ENCODE measurements at regions not wholly inside any gene's neighbourhood (a gene's known extent, or its start where the extent isn't known, plus 50 kb on each side); places are given as distances from the start of the nearest gene placed in this dataset.
A peak's percentile ranks its signal among the peaks of the same experiment; 100 is the strongest.

GRCh38 chr2:23073056-23073455 lies 311.9 kb upstream of the KLHL29 start:
- DNase-seq: no peak

GRCh38 chr2:23073671-23074070 lies 311.3 kb upstream of the KLHL29 start:
- no peak for DNase-seq

- DNase-seq: no peak
Observed at GRCh38 chr2:23077596-23077995, 307.4 kb upstream of the KLHL29 start.

- DNase-seq: no peak
Observed at GRCh38 chr2:23078784-23079434, 306.1 kb upstream of the KLHL29 start.

GRCh38 chr2:23083966-23084365 lies 301.0 kb upstream of the KLHL29 start:
- no peak for DNase-seq

- DNase-seq: no peak
Observed at GRCh38 chr2:23091019-23091418, 294.0 kb upstream of the KLHL29 start.

- no peak for DNase-seq
Observed at GRCh38 chr2:23091900-23092299, 293.1 kb upstream of the KLHL29 start.

- no peak for DNase-seq
Observed at GRCh38 chr2:23092831-23093230, 292.1 kb upstream of the KLHL29 start.

GRCh38 chr2:23093513-23093912 lies 291.5 kb upstream of the KLHL29 start:
- DNase-seq: peak; percentile 71

- DNase-seq: no peak
Observed at GRCh38 chr2:23096906-23097602, 287.9 kb upstream of the KLHL29 start.

GRCh38 chr2:23100406-23100805 lies 284.6 kb upstream of the KLHL29 start:
- DNase-seq: no peak

- DNase-seq: no peak
Observed at GRCh38 chr2:23106242-23106785, 278.7 kb upstream of the KLHL29 start.

- DNase-seq: peak; percentile 11
Observed at GRCh38 chr2:23107327-23107941, 277.5 kb upstream of the KLHL29 start.

- no peak for DNase-seq
Observed at GRCh38 chr2:23111263-23111662, 273.7 kb upstream of the KLHL29 start.

- DNase-seq: no peak
Observed at GRCh38 chr2:23112517-23112916, 272.5 kb upstream of the KLHL29 start.

GRCh38 chr2:23114299-23114698 lies 270.7 kb upstream of the KLHL29 start:
- no peak for DNase-seq

- DNase-seq: no peak
Observed at GRCh38 chr2:23118313-23118712, 266.7 kb upstream of the KLHL29 start.

GRCh38 chr2:23118894-23119293 lies 266.1 kb upstream of the KLHL29 start:
- DNase-seq: no peak

- no peak for DNase-seq
Observed at GRCh38 chr2:23120161-23120560, 264.8 kb upstream of the KLHL29 start.

GRCh38 chr2:23121968-23122648 lies 262.9 kb upstream of the KLHL29 start:
- no peak for DNase-seq

- no peak for DNase-seq
Observed at GRCh38 chr2:23122681-23123215, 262.2 kb upstream of the KLHL29 start.

GRCh38 chr2:23123686-23124085 lies 261.3 kb upstream of the KLHL29 start:
- DNase-seq: no peak

- DNase-seq: no peak
Observed at GRCh38 chr2:23124214-23124750, 260.7 kb upstream of the KLHL29 start.
